HEK293 (cell line): ENCODE measurements at regions not wholly inside any gene's neighbourhood (a gene's known extent, or its start where the extent isn't known, plus 50 kb on each side); places are given as distances from the start of the nearest gene placed in this dataset.

Source experiments
- CTCF ChIA-PET: fragments of 350-600 bp; formaldehyde crosslinking; extraction: SDS; loops from one replicate; lab custom pipeline; 2021; ENCODE audit warnings: antibody characterized with exemption; lab: Yijun Ruan, JAX
- POLR2A ChIA-PET: fragments of 300-600 bp; formaldehyde crosslinking; extraction: SDS; loops from one replicate; lab custom pipeline; 2020; ENCODE audit warnings: antibody characterized with exemption, inconsistent platforms; lab: Yijun Ruan, JAX
- H3K27ac ChIP-seq: fragments of 200-500 bp; sonication (Bioruptor generic); 2 replicates; pipeline ENCODE4 v1.5.1; 2014; ENCODE audit warnings: low read depth, low read length, control low read depth, inconsistent platforms; ENCODE audit errors: extremely low read depth
- H3K36me3 ChIP-seq, 2 experiments: fragments of 200-500 bp in 1 of 2; sonication (Bioruptor generic) in 1 of 2; 1 replicate in 1 of 2; 2 replicates in 1 of 2; pipeline ENCODE4 v1.5.1; 2014 to 2017; ENCODE audit warnings: inconsistent platforms in 2 of 2, low read length in 2 of 2; ENCODE audit not compliant: control insufficient read depth in 2 of 2, insufficient read depth in 1 of 2
- H3K4me1 ChIP-seq: fragments of 200-500 bp; sonication (Bioruptor generic); 2 replicates; pipeline ENCODE4 v1.5.1; 2014; ENCODE audit warnings: mild to moderate bottlenecking, low read length, inconsistent platforms; ENCODE audit not compliant: control insufficient read depth, insufficient read depth
- H3K4me3 ChIP-seq: 2 replicates; pipeline ENCODE4 v1.5.1; 2011; ENCODE audit warnings: low read depth, mild to moderate bottlenecking, control low read depth, low read length, moderate library complexity
- H3K9me3 ChIP-seq: fragments of 200-500 bp; sonication (Bioruptor generic); 2 replicates; pipeline ENCODE4 v1.5.1; 2014; ENCODE audit warnings: low read depth, low read length, inconsistent platforms; ENCODE audit not compliant: control insufficient read depth, insufficient read depth
- BCL6B ChIP-seq: fragments of 450-650 bp; formaldehyde crosslinking; IDR thresholded peaks from 2 replicates; pipeline ENCODE4 v1.5.1; 2017; ENCODE audit warnings: missing biosample characterization, missing genetic modification characterization
- GLI4 ChIP-seq: fragments of 450-650 bp; formaldehyde crosslinking; IDR thresholded peaks from 2 replicates; pipeline ENCODE4 v1.5.1; 2016; ENCODE audit warnings: missing biosample characterization, missing genetic modification characterization
- KLF1 ChIP-seq: fragments of 450-650 bp; formaldehyde crosslinking; IDR thresholded peaks from 2 replicates; pipeline ENCODE4 v1.5.1; 2016; ENCODE audit warnings: missing biosample characterization, missing genetic modification characterization
- SP7 ChIP-seq: fragments of 450-650 bp; formaldehyde crosslinking; IDR thresholded peaks from 2 replicates; pipeline ENCODE4 v1.5.1; 2016; ENCODE audit warnings: missing biosample characterization, missing genetic modification characterization
- ZBTB48 ChIP-seq: fragments of 450-650 bp; formaldehyde crosslinking; IDR thresholded peaks from 2 replicates; pipeline ENCODE4 v1.5.1; 2016; ENCODE audit warnings: missing biosample characterization, missing genetic modification characterization
- ZNF133 ChIP-seq: fragments of 450-650 bp; formaldehyde crosslinking; IDR thresholded peaks from 2 replicates; pipeline ENCODE4 v1.5.1; 2016; ENCODE audit warnings: missing biosample characterization, missing genetic modification characterization
- ZNF221 ChIP-seq: fragments of 450-650 bp; formaldehyde crosslinking; IDR thresholded peaks from 2 replicates; pipeline ENCODE4 v1.5.1; 2017; ENCODE audit warnings: missing biosample characterization, missing genetic modification characterization, borderline replicate concordance
- ZNF23 ChIP-seq: fragments of 450-650 bp; formaldehyde crosslinking; IDR thresholded peaks from 2 replicates; pipeline ENCODE4 v1.5.1; 2016; ENCODE audit warnings: missing biosample characterization, missing genetic modification characterization, borderline replicate concordance
- ZNF26 ChIP-seq: fragments of 450-650 bp; formaldehyde crosslinking; IDR thresholded peaks from 2 replicates; pipeline ENCODE4 v1.5.1; 2016; ENCODE audit warnings: missing biosample characterization, missing genetic modification characterization
- ZNF311 ChIP-seq: fragments of 450-650 bp; formaldehyde crosslinking; IDR thresholded peaks from 2 replicates; pipeline ENCODE4 v1.5.1; 2017; ENCODE audit warnings: missing biosample characterization, missing genetic modification characterization, borderline replicate concordance
- ZNF335 ChIP-seq: fragments of 450-650 bp; formaldehyde crosslinking; conservative IDR thresholded peaks from 2 replicates; pipeline ENCODE4 v1.5.1; 2016; ENCODE audit warnings: missing biosample characterization, missing genetic modification characterization
- ZNF404 ChIP-seq: fragments of 450-650 bp; formaldehyde crosslinking; IDR thresholded peaks from 2 replicates; pipeline ENCODE4 v1.5.1; 2017; ENCODE audit warnings: missing biosample characterization, missing genetic modification characterization
- ZNF501 ChIP-seq: fragments of 450-650 bp; formaldehyde crosslinking; IDR thresholded peaks from 2 replicates; pipeline ENCODE4 v1.5.1; 2016; ENCODE audit warnings: missing biosample characterization, missing genetic modification characterization
- ZNF544 ChIP-seq: fragments of 450-650 bp; formaldehyde crosslinking; IDR thresholded peaks from 2 replicates; pipeline ENCODE4 v1.5.0; 2017; ENCODE audit warnings: missing biosample characterization, missing genetic modification characterization
- ZNF548 ChIP-seq: fragments of 450-650 bp; formaldehyde crosslinking; IDR thresholded peaks from 2 replicates; pipeline ENCODE4 v1.5.1; 2016; ENCODE audit warnings: missing biosample characterization, missing genetic modification characterization
- ZNF600 ChIP-seq: fragments of 450-650 bp; formaldehyde crosslinking; IDR thresholded peaks from 2 replicates; pipeline ENCODE4 v1.5.1; 2016; ENCODE audit warnings: missing biosample characterization, missing genetic modification characterization
- TF ChIP-seq, protein P1 (sequence below): sonication (generic); formaldehyde crosslinking; IDR thresholded peaks from 2 replicates; pipeline ENCODE4 v1.8.1; 2022; ENCODE audit warnings: mild to moderate bottlenecking, moderate library complexity, missing genetic modification reagents
- TF ChIP-seq, protein P2 (sequence below): fragments of 450-650 bp; formaldehyde crosslinking; IDR thresholded peaks from 2 replicates; pipeline ENCODE4 v1.5.1; 2016; ENCODE audit warnings: missing biosample characterization, missing genetic modification characterization
- TF ChIP-seq, protein P3 (sequence below): fragments of 450-650 bp; formaldehyde crosslinking; IDR thresholded peaks from 2 replicates; pipeline ENCODE4 v1.5.1; 2017; ENCODE audit warnings: missing biosample characterization, missing genetic modification characterization
- TF ChIP-seq, protein P4 (sequence below): fragments of 450-650 bp; formaldehyde crosslinking; IDR thresholded peaks from 2 replicates; pipeline ENCODE4 v1.5.1; 2017; ENCODE audit warnings: missing biosample characterization, missing genetic modification characterization
- TF ChIP-seq, protein P5 (sequence below): fragments of 450-650 bp; formaldehyde crosslinking; IDR thresholded peaks from 2 replicates; pipeline ENCODE4 v1.5.1; 2016; ENCODE audit warnings: missing biosample characterization, missing genetic modification characterization

GRCh38 chr17:33444731-33445130 is 151.6 kb upstream of the ASIC2 start (continued):
- TF ChIP-seq, protein P1, sequence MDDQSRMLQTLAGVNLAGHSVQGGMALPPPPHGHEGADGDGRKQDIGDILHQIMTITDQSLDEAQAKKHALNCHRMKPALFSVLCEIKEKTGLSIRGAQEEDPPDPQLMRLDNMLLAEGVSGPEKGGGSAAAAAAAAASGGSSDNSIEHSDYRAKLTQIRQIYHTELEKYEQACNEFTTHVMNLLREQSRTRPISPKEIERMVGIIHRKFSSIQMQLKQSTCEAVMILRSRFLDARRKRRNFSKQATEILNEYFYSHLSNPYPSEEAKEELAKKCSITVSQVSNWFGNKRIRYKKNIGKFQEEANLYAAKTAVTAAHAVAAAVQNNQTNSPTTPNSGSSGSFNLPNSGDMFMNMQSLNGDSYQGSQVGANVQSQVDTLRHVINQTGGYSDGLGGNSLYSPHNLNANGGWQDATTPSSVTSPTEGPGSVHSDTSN (CRISPR knock-in tag), result no peak
- no peak for TF ChIP-seq GLI4 (tag by site-specific recombination)
- no peak for TF ChIP-seq ZNF544
- no peak for TF ChIP-seq ZNF311
- TF ChIP-seq, protein P2, sequence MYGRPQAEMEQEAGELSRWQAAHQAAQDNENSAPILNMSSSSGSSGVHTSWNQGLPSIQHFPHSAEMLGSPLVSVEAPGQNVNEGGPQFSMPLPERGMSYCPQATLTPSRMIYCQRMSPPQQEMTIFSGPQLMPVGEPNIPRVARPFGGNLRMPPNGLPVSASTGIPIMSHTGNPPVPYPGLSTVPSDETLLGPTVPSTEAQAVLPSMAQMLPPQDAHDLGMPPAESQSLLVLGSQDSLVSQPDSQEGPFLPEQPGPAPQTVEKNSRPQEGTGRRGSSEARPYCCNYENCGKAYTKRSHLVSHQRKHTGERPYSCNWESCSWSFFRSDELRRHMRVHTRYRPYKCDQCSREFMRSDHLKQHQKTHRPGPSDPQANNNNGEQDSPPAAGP, result no peak
- TF ChIP-seq KLF1 (tag by site-specific recombination), result no peak
- no peak for TF ChIP-seq ZNF335 (tag by site-specific recombination)
- TF ChIP-seq, protein P3, sequence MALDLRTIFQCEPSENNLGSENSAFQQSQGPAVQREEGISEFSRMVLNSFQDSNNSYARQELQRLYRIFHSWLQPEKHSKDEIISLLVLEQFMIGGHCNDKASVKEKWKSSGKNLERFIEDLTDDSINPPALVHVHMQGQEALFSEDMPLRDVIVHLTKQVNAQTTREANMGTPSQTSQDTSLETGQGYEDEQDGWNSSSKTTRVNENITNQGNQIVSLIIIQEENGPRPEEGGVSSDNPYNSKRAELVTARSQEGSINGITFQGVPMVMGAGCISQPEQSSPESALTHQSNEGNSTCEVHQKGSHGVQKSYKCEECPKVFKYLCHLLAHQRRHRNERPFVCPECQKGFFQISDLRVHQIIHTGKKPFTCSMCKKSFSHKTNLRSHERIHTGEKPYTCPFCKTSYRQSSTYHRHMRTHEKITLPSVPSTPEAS (tag by site-specific recombination), result no peak
- TF ChIP-seq ZNF548 (tag by site-specific recombination), result no peak
- no peak for TF ChIP-seq ZNF600 (tag by site-specific recombination)
- TF ChIP-seq ZBTB48 (tag by site-specific recombination), result no peak
- TF ChIP-seq, all 188 proteins: peak for 0

- no peaks in the 10 kb centered on the region for H3K4me1 ChIP-seq
- H3K4me3 ChIP-seq, result no peak overlapping the region
- no peak overlapping the region for H3K27ac ChIP-seq
- no peak for TF ChIP-seq ZNF26 (tag by site-specific recombination)
- TF ChIP-seq, all 188 proteins: peak for 0
- ChIA-PET POLR2A (no interaction called here), CTCF (interaction anchor here (0.6 to 0.9 kb wide), 2 partner anchors 8 to 303 kb away, joined by 3 read pairs; no protein-coding TSS in a partner anchor)
- H3K36me3 ChIP-seq, result no peaks in the 10 kb centered on the region
- no peaks in the 10 kb centered on the region for H3K9me3 ChIP-seq
Measured at GRCh38 chr17:33447090-33447489, 154.0 kb upstream of the ASIC2 start.

GRCh38 chr17:33451221-33451620 is 158.1 kb upstream of the ASIC2 start:
- no peak overlapping the region for H3K4me3 ChIP-seq
- no peaks in the 10 kb centered on the region for H3K36me3 ChIP-seq
- CTCF ChIA-PET, result no interaction called here
- no peak overlapping the region for H3K27ac ChIP-seq
- TF ChIP-seq BCL6B, result no peak
- no peak for TF ChIP-seq ZNF221
- H3K9me3 ChIP-seq, result no peaks in the 10 kb centered on the region
- POLR2A ChIA-PET, result no interaction called here
- H3K4me1 ChIP-seq, result no peaks in the 10 kb centered on the region

DNA sequence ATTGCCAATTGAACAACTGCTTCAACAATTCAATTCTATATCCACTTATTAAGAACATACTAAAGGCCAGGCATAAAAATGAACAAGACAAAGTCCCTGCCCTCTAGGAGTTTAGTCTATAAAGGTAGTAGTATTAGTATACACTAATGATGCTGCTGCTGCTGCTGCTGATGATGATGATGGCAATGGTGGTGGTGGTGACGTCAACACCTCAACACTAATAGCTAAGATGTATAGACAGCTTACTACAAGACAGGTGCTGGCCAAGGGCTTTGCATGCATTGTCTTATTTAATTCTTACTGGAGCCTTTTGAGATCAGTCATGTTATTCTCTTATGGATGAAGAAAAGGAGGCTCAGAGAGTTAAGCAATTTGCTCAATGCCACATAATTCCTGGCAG is 164.4 kb upstream of the ASIC2 start:
- ChIA-PET POLR2A (no interaction called here), CTCF (interaction anchor here (1.1 kb wide), 1 partner anchor 65 kb away, joined by 3 read pairs; no protein-coding TSS in a partner anchor)
- no peak overlapping the region for H3K4me3 ChIP-seq
- no peaks in the 10 kb centered on the region for H3K36me3 ChIP-seq
- no peak overlapping the region for H3K27ac ChIP-seq
- H3K4me1 ChIP-seq, result no peaks in the 10 kb centered on the region
- H3K9me3 ChIP-seq, result no peaks in the 10 kb centered on the region
- no peak for TF ChIP-seq SP7 (tag by site-specific recombination)
- TF ChIP-seq, protein P4, sequence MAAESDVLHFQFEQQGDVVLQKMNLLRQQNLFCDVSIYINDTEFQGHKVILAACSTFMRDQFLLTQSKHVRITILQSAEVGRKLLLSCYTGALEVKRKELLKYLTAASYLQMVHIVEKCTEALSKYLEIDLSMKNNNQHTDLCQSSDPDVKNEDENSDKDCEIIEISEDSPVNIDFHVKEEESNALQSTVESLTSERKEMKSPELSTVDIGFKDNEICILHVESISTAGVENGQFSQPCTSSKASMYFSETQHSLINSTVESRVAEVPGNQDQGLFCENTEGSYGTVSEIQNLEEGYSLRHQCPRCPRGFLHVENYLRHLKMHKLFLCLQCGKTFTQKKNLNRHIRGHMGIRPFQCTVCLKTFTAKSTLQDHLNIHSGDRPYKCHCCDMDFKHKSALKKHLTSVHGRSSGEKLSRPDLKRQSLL (tag by site-specific recombination), result no peak
- TF ChIP-seq ZNF501 (tag by site-specific recombination), result no peak
- TF ChIP-seq ZNF133 (tag by site-specific recombination), result no peak
- TF ChIP-seq ZNF335 (tag by site-specific recombination), result no peak
- TF ChIP-seq ZNF23, result no peak
- TF ChIP-seq, protein P5, sequence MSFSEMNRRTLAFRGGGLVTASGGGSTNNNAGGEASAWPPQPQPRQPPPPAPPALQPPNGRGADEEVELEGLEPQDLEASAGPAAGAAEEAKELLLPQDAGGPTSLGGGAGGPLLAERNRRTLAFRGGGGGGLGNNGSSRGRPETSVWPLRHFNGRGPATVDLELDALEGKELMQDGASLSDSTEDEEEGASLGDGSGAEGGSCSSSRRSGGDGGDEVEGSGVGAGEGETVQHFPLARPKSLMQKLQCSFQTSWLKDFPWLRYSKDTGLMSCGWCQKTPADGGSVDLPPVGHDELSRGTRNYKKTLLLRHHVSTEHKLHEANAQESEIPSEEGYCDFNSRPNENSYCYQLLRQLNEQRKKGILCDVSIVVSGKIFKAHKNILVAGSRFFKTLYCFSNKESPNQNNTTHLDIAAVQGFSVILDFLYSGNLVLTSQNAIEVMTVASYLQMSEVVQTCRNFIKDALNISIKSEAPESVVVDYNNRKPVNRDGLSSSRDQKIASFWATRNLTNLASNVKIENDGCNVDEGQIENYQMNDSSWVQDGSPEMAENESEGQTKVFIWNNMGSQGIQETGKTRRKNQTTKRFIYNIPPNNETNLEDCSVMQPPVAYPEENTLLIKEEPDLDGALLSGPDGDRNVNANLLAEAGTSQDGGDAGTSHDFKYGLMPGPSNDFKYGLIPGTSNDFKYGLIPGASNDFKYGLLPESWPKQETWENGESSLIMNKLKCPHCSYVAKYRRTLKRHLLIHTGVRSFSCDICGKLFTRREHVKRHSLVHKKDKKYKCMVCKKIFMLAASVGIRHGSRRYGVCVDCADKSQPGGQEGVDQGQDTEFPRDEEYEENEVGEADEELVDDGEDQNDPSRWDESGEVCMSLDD (tag by site-specific recombination), result no peak
- no peak for TF ChIP-seq ZNF404 (tag by site-specific recombination)
